ENCODE measurements at regions not wholly inside any gene's neighbourhood (a gene's known extent, or its start where the extent isn't known, plus 50 kb on each side); places are given as distances from the start of the nearest gene placed in this dataset.

DNA sequence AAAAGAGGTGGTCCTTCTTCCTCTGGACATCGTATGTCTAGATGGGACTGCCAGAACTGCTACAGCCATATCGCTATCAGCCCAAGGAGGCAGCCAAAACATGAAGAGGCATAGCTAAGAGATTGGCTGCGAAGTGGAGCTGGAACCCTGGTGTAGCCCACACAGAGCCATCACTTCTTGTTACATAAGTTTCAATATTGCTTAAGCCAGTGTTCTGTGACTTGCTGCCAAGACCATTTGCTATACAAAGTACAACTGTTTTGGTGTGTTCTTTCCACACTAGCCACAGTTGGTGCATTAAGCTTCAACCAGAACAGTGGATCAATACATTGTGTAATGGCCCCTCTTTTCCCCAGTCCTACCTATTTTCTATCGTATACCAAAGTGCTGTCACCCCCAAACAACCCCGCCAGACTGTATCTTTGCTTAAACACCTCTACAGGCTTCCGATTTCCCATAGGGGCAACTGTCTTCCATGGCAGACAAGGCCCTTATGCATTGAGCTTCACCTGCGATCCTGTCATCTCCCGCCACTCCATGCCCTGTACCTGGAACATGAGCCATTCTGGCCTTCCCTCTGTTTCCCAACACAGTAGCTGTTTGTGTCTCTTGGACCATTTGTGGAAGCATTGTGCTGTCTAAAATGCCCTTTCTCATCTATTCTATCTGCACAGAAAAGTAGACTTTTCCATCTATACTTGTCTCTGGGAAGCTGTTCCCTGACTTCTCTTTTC lies 241.8 kb downstream of the TTLL7 start:
- H3K4me3 Mint-ChIP-seq (ENCODE audit: low read depth, unreplicated experiment), result no peak overlapping the region
- H3K9me3 Mint-ChIP-seq (ENCODE audit: low read depth, unreplicated experiment), result no peaks in the 10 kb centered on the region
- no peaks in the 10 kb centered on the region for H3K36me3 Mint-ChIP-seq (ENCODE audit: insufficient read depth, unreplicated experiment)
- H3K4me1 Mint-ChIP-seq (ENCODE audit: low read depth, unreplicated experiment), result no peaks in the 10 kb centered on the region
- H3K27me3 Mint-ChIP-seq (ENCODE audit: unreplicated experiment), result no peaks in the 10 kb centered on the region
- CTCF ChIA-PET, result no interaction called here
- no TSS peak for BruUV-seq (replicated peaks)
- DNase-seq, result no peak
- intact Hi-C loops (cut with micrococcal nuclease; ENCODE audit: unreplicated experiment), result no loop called here
- no peak overlapping the region for H3K27ac Mint-ChIP-seq (ENCODE audit: unreplicated experiment)
- TF ChIP-seq, protein P1, sequence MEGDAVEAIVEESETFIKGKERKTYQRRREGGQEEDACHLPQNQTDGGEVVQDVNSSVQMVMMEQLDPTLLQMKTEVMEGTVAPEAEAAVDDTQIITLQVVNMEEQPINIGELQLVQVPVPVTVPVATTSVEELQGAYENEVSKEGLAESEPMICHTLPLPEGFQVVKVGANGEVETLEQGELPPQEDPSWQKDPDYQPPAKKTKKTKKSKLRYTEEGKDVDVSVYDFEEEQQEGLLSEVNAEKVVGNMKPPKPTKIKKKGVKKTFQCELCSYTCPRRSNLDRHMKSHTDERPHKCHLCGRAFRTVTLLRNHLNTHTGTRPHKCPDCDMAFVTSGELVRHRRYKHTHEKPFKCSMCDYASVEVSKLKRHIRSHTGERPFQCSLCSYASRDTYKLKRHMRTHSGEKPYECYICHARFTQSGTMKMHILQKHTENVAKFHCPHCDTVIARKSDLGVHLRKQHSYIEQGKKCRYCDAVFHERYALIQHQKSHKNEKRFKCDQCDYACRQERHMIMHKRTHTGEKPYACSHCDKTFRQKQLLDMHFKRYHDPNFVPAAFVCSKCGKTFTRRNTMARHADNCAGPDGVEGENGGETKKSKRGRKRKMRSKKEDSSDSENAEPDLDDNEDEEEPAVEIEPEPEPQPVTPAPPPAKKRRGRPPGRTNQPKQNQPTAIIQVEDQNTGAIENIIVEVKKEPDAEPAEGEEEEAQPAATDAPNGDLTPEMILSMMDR (IDR thresholded peaks at IDR 0.05; ENCODE audit: unreplicated experiment), result no peak

DNA sequence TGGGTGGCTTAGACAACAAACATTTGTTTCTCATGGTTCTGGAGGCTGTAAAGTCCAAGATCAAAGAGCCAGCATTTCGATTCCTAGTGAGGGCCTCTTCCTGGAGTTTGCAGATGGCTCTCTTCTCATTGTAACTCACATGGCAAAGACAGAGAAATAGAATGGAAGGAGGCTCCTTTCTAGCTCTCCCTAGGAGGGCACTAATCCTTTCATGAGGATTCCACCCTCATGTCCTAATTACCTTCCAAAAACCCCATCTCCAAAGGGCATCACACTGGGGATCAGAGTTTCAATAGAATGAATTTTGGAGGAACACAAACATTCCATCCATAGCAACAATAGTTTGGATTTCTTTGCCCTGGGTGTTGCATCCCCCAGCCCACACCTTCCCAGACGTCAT lies 247.3 kb downstream of the TTLL7 start:
- CTCF ChIA-PET, result no interaction called here
- H3K27ac Mint-ChIP-seq (ENCODE audit: unreplicated experiment), result no peak overlapping the region
- H3K9me3 Mint-ChIP-seq (ENCODE audit: low read depth, unreplicated experiment), result no peaks in the 10 kb centered on the region

DNA sequence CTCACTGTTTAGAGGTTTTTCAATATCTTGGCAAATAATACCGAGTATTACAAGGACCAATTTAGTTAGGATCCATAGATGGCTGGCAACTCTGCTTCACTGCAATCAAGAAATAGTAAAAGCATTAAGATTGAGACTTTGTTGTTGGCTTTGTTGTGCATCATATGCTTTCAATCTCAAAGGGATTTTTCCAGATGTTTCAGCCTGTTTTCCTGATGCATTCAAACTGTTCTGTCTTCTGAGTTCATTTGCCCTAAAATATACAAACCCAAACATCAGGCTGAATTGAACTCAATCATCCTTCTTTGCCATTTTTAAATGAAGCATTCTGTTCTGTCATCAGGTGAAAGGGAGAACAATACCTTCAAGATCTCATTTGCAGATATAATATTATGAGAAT lies 248.7 kb downstream of the TTLL7 start:
- no peak overlapping the region for H3K4me3 Mint-ChIP-seq (ENCODE audit: low read depth, unreplicated experiment)
- TF ChIP-seq, protein P1 (IDR thresholded peaks at IDR 0.05; ENCODE audit: unreplicated experiment), result no peak
- no peaks in the 10 kb centered on the region for H3K9me3 Mint-ChIP-seq (ENCODE audit: low read depth, unreplicated experiment)
- no peak overlapping the region for H3K27ac Mint-ChIP-seq (ENCODE audit: unreplicated experiment)
- BruUV-seq (replicated peaks), result no TSS peak
- CTCF ChIA-PET, result no interaction called here
- intact Hi-C loops (cut with micrococcal nuclease; ENCODE audit: unreplicated experiment), result no loop called here
- H3K4me1 Mint-ChIP-seq (ENCODE audit: low read depth, unreplicated experiment), result no peaks in the 10 kb centered on the region
- no peak for DNase-seq
- no peaks in the 10 kb centered on the region for H3K36me3 Mint-ChIP-seq (ENCODE audit: insufficient read depth, unreplicated experiment)
- H3K27me3 Mint-ChIP-seq (ENCODE audit: unreplicated experiment), result no peaks in the 10 kb centered on the region

More for the DNA sequence above, 247.3 kb downstream of the TTLL7 start:
- H3K4me1 Mint-ChIP-seq (ENCODE audit: low read depth, unreplicated experiment), result no peaks in the 10 kb centered on the region
- BruUV-seq (replicated peaks), result no TSS peak
- no peak for DNase-seq
- TF ChIP-seq, protein P1 (IDR thresholded peaks at IDR 0.05; ENCODE audit: unreplicated experiment), result no peak
- H3K4me3 Mint-ChIP-seq (ENCODE audit: low read depth, unreplicated experiment), result no peak overlapping the region
- intact Hi-C loops (cut with micrococcal nuclease; ENCODE audit: unreplicated experiment), result no loop called here
- no peaks in the 10 kb centered on the region for H3K27me3 Mint-ChIP-seq (ENCODE audit: unreplicated experiment)
- no peaks in the 10 kb centered on the region for H3K36me3 Mint-ChIP-seq (ENCODE audit: insufficient read depth, unreplicated experiment)

DNA sequence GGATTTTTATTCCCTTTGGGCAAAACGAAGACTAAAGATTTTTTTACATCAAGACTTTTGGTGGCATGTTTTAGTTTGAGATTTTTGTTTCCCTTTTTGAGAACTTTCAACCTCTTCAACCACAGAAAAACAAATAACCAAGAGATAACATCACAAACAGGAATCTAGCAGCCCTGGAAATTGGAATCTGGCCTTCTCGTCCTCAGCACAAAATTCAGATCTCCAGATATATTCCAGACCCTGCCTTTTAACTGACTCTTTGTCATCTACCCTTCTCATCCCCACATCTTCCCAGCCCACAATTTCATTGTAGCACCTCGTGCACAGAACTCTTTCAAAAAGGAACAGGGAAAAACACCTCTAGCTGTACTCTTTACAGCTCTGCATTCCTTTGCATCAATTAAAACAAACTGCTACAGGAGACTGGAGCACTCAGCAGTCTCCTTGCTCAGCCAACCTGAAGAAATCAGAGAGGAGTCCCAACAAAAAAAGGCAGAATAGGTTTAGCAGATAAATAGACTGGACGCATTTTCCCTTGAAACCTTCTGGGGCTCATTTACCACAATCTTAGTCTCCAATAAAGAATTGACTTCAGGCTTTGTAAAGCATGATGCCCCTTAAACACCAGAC lies 251.0 kb downstream of the TTLL7 start:
- CTCF ChIA-PET, result no interaction called here
- intact Hi-C loops (cut with micrococcal nuclease; ENCODE audit: unreplicated experiment), result no loop called here
- no TSS peak for BruUV-seq (replicated peaks)

More for the DNA sequence above, 251.0 kb downstream of the TTLL7 start:
- no peaks in the 10 kb centered on the region for H3K36me3 Mint-ChIP-seq (ENCODE audit: insufficient read depth, unreplicated experiment)
- no peaks in the 10 kb centered on the region for H3K27me3 Mint-ChIP-seq (ENCODE audit: unreplicated experiment)
- no peak for DNase-seq
- no peak overlapping the region for H3K4me3 Mint-ChIP-seq (ENCODE audit: low read depth, unreplicated experiment)
- TF ChIP-seq, protein P1 (IDR thresholded peaks at IDR 0.05; ENCODE audit: unreplicated experiment), result no peak
- H3K4me1 Mint-ChIP-seq (ENCODE audit: low read depth, unreplicated experiment), result no peaks in the 10 kb centered on the region
- H3K9me3 Mint-ChIP-seq (ENCODE audit: low read depth, unreplicated experiment), result no peaks in the 10 kb centered on the region
- H3K27ac Mint-ChIP-seq (ENCODE audit: unreplicated experiment), result no peak overlapping the region
